HCT116 (cell line): ENCODE measurements at regions not wholly inside any gene's neighbourhood (a gene's known extent, or its start where the extent isn't known, plus 50 kb on each side); places are given as distances from the start of the nearest gene placed in this dataset.

Experiments used
- ATAC-seq: fragments of 200-7000 bp; cut with Tn5 transposase; 2 replicates; pipeline ENCODE4 v1.9.1; 2020; ENCODE audit warnings: mild to moderate bottlenecking, moderate library complexity
- BruUV-seq: library from RNA; stranded (reverse); fragments of 400-500 nt; replicated peaks from 2 replicates; lab custom pipeline; 2021; lab: Mats Ljungman, UMichigan
- CTCF ChIA-PET: fragments of 300-600 bp; sonication (Branson Sonifier 250); formaldehyde crosslinking; loops from one replicate; lab custom pipeline; 2021; ENCODE audit warnings: antibody characterized with exemption; lab: Charles Lee
- POLR2A ChIA-PET: fragments of 300-600, 350-600 bp; sonication (Branson Sonifier 250); formaldehyde crosslinking; loops from one replicate; lab custom pipeline; 2021; ENCODE audit warnings: antibody characterized with exemption; lab: Charles Lee
- RAD21 ChIA-PET, 2 experiments: fragments of 300-600 bp; sonication (Branson Sonifier 250); formaldehyde crosslinking; loops; one replicate each; lab custom pipeline; 2023; ENCODE audit warnings: low total read pairs in 2 of 2; ENCODE audit not compliant: uncharacterized antibody in 2 of 2, unreplicated experiment in 2 of 2, low non-redundant PET in 1 of 2; lab: Charles Lee
- DNase-seq: peaks from one replicate; pipeline ENCODE4 v3.0.0-alpha.2; 2010; ENCODE audit warnings: low read depth, low spot score
- H2AFZ ChIP-seq: fragments of 200-600 bp; shearing (Covaris generic), sonication (generic); 2 replicates; pipeline ENCODE4 v1.6.1; 2017; ENCODE audit warnings: low read depth, mixed run types, mixed read lengths, antibody characterized with exemption, low read length; ENCODE audit not compliant: poor library complexity, severe bottlenecking
- H3K27ac ChIP-seq: 2 replicates; pipeline ENCODE4 v1.5.1; 2012; ENCODE audit warnings: low read depth, low read length
- H3K27me3 ChIP-seq: fragments of 200-600 bp; sonication (generic); 2 replicates; pipeline ENCODE4 v1.6.1; 2016; ENCODE audit warnings: mixed run types, low read length, mixed read lengths; ENCODE audit not compliant: insufficient read depth
- H3K36me3 ChIP-seq, 2 experiments: fragments of 200-500 bp in 1 of 2; fragments of 200-600 bp in 1 of 2; sonication (Bioruptor generic) in 1 of 2; sonication (generic) in 1 of 2; 2 replicates each; pipeline versions ENCODE4 v1.5.1 to v1.6.1; 2014 to 2016; ENCODE audit warnings: low read length in 2 of 2, inconsistent platforms in 1 of 2, mixed read lengths in 1 of 2, mixed run types in 1 of 2; ENCODE audit not compliant: insufficient read depth in 2 of 2, control insufficient read depth in 1 of 2
- H3K4me1 ChIP-seq, 2 experiments: fragments of 200-600 bp in 1 of 2; sonication (generic) in 1 of 2; 2 replicates each; pipeline versions ENCODE4 v1.5.1 to v1.6.1; 2012 to 2017; ENCODE audit warnings: low read length in 2 of 2, inconsistent platforms in 1 of 2, mild to moderate bottlenecking in 1 of 2, mixed read lengths in 1 of 2, mixed run types in 1 of 2, moderate library complexity in 1 of 2; ENCODE audit not compliant: insufficient read depth in 2 of 2, control insufficient read depth in 1 of 2
- H3K4me2 ChIP-seq: fragments of 200-600 bp; sonication (generic); 2 replicates; pipeline ENCODE4 v1.6.1; 2017; ENCODE audit warnings: mixed run types, low read length, mixed read lengths
- H3K4me3 ChIP-seq, 2 experiments: fragments of 200-600 bp in 1 of 2; sonication (generic) in 1 of 2; replicated peaks in 1 of 2; 2 replicates each; pipeline ENCODE4 v1.5.1; 2011 to 2016; ENCODE audit warnings: low read length in 2 of 2, control low read depth in 1 of 2, low read depth in 1 of 2, mild to moderate bottlenecking in 1 of 2, mixed read lengths in 1 of 2, mixed run types in 1 of 2
- H3K79me2 ChIP-seq: fragments of 200-600 bp; sonication (generic); 2 replicates; pipeline ENCODE4 v1.6.1; 2017; ENCODE audit warnings: mild to moderate bottlenecking, mixed run types, low read length, moderate library complexity, mixed read lengths; ENCODE audit not compliant: insufficient read depth
- H3K9ac ChIP-seq: fragments of 200-600 bp; sonication (generic); 2 replicates; pipeline ENCODE4 v1.6.1; 2016; ENCODE audit warnings: low read length, mixed read lengths
- H3K9me2 ChIP-seq: fragments of 200-600 bp; sonication (generic), shearing (Covaris generic); 2 replicates; pipeline ENCODE4 v1.6.1; 2017; ENCODE audit warnings: mixed run types, mild to moderate bottlenecking, moderate library complexity; ENCODE audit not compliant: insufficient read depth
- H3K9me3 ChIP-seq, 2 experiments: fragments of 200-500 bp in 1 of 2; fragments of 200-600 bp in 1 of 2; sonication (Bioruptor generic) in 1 of 2; sonication (generic) in 1 of 2; 2 replicates each; pipeline ENCODE4 v1.6.1; 2014 to 2017; ENCODE audit warnings: low read length in 2 of 2, mixed read lengths in 2 of 2, inconsistent platforms in 1 of 2, low read depth in 1 of 2, mild to moderate bottlenecking in 1 of 2, mixed run types in 1 of 2, moderate library complexity in 1 of 2; ENCODE audit not compliant: control insufficient read depth in 1 of 2, insufficient read depth in 1 of 2
- H4K20me1 ChIP-seq: fragments of 200-600 bp; sonication (generic), shearing (Covaris generic); 2 replicates; pipeline ENCODE4 v1.6.1; 2017; ENCODE audit warnings: mixed run types, mild to moderate bottlenecking, moderate library complexity; ENCODE audit not compliant: insufficient read depth
- CBX3 ChIP-seq: IDR thresholded peaks from 2 replicates; pipeline ENCODE4 v1.6.1; 2012; ENCODE audit warnings: low read depth
- EGR1 ChIP-seq: IDR thresholded peaks from 2 replicates; pipeline ENCODE4 v1.6.1; 2012; ENCODE audit warnings: low read depth
- EZH2 ChIP-seq: fragments of 200-600 bp; sonication (generic); IDR thresholded peaks from 2 replicates; pipeline ENCODE4 v1.6.1; 2017; ENCODE audit warnings: antibody characterized with exemption, mixed run types
- EZH2phosphoT487 ChIP-seq: fragments of 200-600 bp; IDR thresholded peaks from 2 replicates; pipeline ENCODE4 v1.6.1; 2018; ENCODE audit warnings: antibody characterized with exemption, borderline replicate concordance
- JUND ChIP-seq: IDR thresholded peaks from 2 replicates; pipeline ENCODE4 v1.6.1; 2012
- MAX ChIP-seq: IDR thresholded peaks from 2 replicates; pipeline ENCODE4 v1.6.1; 2012
- POLR2A ChIP-seq: IDR thresholded peaks from 2 replicates; pipeline ENCODE4 v1.7.0; 2011; ENCODE audit warnings: borderline replicate concordance; ENCODE audit not compliant: insufficient read depth, insufficient read length; ENCODE audit errors: extremely low read depth
- RAD21 ChIP-seq: IDR thresholded peaks from 2 replicates; pipeline ENCODE4 v1.6.1; 2012; ENCODE audit warnings: low read depth, mild to moderate bottlenecking
- SP1 ChIP-seq: IDR thresholded peaks from 2 replicates; pipeline ENCODE4 v1.6.1; 2012; ENCODE audit warnings: low read depth
- TCF7L2 ChIP-seq: IDR thresholded peaks from 2 replicates; pipeline ENCODE4 v1.7.0; 2011; ENCODE audit warnings: borderline replicate concordance, inconsistent platforms; ENCODE audit not compliant: insufficient read depth, insufficient read length; ENCODE audit errors: extremely low read depth
- YY1 ChIP-seq: IDR thresholded peaks from 2 replicates; pipeline ENCODE4 v1.6.1; 2011; ENCODE audit warnings: low read length, low read depth, moderate library complexity, mild to moderate bottlenecking; ENCODE audit not compliant: insufficient replicate concordance; ENCODE audit errors: extremely low read depth
- ZBTB33 ChIP-seq: IDR thresholded peaks from 2 replicates; pipeline ENCODE4 v1.6.1; 2011; ENCODE audit warnings: mild to moderate bottlenecking, low read length, moderate library complexity; ENCODE audit not compliant: insufficient replicate concordance; ENCODE audit errors: extremely low read depth
- intact Hi-C: fragments of 100-400 bp; cut with micrococcal nuclease; formaldehyde crosslinking; loops from 2 replicates; pipeline ENCODE4 v1.10.0; 2022
- TF ChIP-seq, protein P1 (sequence below): IDR thresholded peaks from 2 replicates; pipeline ENCODE4 v1.6.1; 2012
- TF ChIP-seq, protein P2 (sequence below), 3 experiments: fragments of 200-600 bp in 1 of 3; sonication (generic) in 1 of 3; IDR thresholded peaks in 2 of 3; conservative IDR thresholded peaks in 1 of 3; 2 replicates each; pipeline ENCODE4 v1.5.1; 2012 to 2017; ENCODE audit warnings: low read depth in 2 of 3, low read length in 2 of 3, antibody characterized with exemption in 1 of 3, borderline replicate concordance in 1 of 3, control low read depth in 1 of 3, mild to moderate bottlenecking in 1 of 3, mixed read lengths in 1 of 3, mixed run types in 1 of 3, moderate library complexity in 1 of 3; ENCODE audit not compliant: insufficient read depth in 1 of 3

DNA sequence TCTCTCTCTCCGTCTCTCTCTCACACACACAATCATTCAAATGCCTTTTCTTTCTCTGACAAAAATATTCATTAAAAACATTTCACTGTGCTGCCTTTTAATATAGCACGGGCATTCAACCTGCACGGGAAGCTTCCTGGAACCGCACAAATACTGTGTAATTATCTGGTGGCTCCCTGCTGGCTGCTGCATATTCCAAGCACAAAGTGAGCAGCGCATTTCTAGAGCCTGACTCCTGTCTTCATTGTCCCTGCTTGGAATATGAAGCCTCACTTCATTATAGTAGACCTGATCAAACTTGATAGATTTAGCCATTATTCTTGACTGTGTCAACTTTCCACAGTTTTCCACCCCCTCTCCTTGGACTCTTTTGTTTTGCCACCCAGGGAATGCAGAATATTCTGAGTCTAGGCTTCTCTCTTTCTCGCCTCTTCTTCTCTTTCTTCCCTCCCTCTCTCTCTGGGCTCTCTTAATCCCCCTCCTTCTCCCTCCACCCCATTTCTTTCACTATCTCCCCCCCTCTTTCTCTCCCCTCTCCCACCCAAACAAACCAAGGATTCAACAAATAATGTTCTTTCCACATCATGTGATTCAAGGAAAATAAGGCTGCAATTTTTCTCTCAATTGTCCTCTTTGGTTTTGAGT is 672.1 kb upstream of the FANCL start:
- ATAC-seq, result no peak
- no peak overlapping the region for H3K4me2 ChIP-seq
- CTCF ChIA-PET, result no interaction called here

GRCh38 chr2:58911877-58912276 is 670.8 kb upstream of the FANCL start:
- no peaks in the 10 kb centered on the region for H3K27me3 ChIP-seq
- CTCF ChIA-PET, result no interaction called here
- H4K20me1 ChIP-seq, result no peaks in the 10 kb centered on the region
- no peak overlapping the region for H3K4me3 ChIP-seq
- no peaks in the 10 kb centered on the region for H3K36me3 ChIP-seq
- no TSS peak for BruUV-seq
- no peak for ATAC-seq
- DNase-seq, result no peak
- no peak overlapping the region for H2AFZ ChIP-seq
- no peaks in the 10 kb centered on the region for H3K4me1 ChIP-seq
- H3K9me3 ChIP-seq, result no peaks in the 10 kb centered on the region
- POLR2A ChIA-PET, result no interaction called here
- H3K9me2 ChIP-seq, result no peaks in the 10 kb centered on the region
- H3K4me2 ChIP-seq, result no peak overlapping the region
- H3K9ac ChIP-seq, result no peak overlapping the region
- H3K79me2 ChIP-seq, result no peaks in the 10 kb centered on the region
- no peak overlapping the region for H3K27ac ChIP-seq
- intact Hi-C loops, result no loop called here
- RAD21 ChIA-PET, result no interaction called here
- no peak for TF ChIP-seq POLR2A
- no peak for TF ChIP-seq CBX3
- no peak for TF ChIP-seq RAD21
- TF ChIP-seq MAX, result no peak
- TF ChIP-seq EZH2phosphoT487, result no peak
- TF ChIP-seq, protein P1, sequence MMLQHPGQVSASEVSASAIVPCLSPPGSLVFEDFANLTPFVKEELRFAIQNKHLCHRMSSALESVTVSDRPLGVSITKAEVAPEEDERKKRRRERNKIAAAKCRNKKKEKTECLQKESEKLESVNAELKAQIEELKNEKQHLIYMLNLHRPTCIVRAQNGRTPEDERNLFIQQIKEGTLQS, result no peak
- TF ChIP-seq ZBTB33, result no peak
- no peak for TF ChIP-seq SP1
- TF ChIP-seq TCF7L2, result no peak
- TF ChIP-seq, protein P2, sequence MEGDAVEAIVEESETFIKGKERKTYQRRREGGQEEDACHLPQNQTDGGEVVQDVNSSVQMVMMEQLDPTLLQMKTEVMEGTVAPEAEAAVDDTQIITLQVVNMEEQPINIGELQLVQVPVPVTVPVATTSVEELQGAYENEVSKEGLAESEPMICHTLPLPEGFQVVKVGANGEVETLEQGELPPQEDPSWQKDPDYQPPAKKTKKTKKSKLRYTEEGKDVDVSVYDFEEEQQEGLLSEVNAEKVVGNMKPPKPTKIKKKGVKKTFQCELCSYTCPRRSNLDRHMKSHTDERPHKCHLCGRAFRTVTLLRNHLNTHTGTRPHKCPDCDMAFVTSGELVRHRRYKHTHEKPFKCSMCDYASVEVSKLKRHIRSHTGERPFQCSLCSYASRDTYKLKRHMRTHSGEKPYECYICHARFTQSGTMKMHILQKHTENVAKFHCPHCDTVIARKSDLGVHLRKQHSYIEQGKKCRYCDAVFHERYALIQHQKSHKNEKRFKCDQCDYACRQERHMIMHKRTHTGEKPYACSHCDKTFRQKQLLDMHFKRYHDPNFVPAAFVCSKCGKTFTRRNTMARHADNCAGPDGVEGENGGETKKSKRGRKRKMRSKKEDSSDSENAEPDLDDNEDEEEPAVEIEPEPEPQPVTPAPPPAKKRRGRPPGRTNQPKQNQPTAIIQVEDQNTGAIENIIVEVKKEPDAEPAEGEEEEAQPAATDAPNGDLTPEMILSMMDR (IDR thresholded peaks at IDR 0.05 in 2 of 3, conservative IDR thresholded peaks at IDR 0.05 in 1 of 3; ENCODE audit: borderline replicate concordance in 1 of 3, insufficient read depth in 1 of 3, low read depth in 2 of 3, low read length in 2 of 3), result no peak
- TF ChIP-seq EZH2, result no peak
- TF ChIP-seq JUND, result no peak
- TF ChIP-seq YY1, result no peak
- no peak for TF ChIP-seq EGR1

More for the DNA sequence above, 672.1 kb upstream of the FANCL start:
- Histone ChIP-seq H4K20me1 (no peaks in the 10 kb centered on the region), H3K27me3 (no peaks in the 10 kb centered on the region), H3K9me2 (no peaks in the 10 kb centered on the region), H3K27ac (no peak overlapping the region), H3K4me3 (no peak overlapping the region), H3K9ac (no peak overlapping the region), H3K4me1 (no peaks in the 10 kb centered on the region), H2AFZ (no peak overlapping the region), H3K79me2 (no peaks in the 10 kb centered on the region), H3K36me3 (no peaks in the 10 kb centered on the region), H3K9me3 (no peaks in the 10 kb centered on the region)
- no TSS peak for BruUV-seq
- DNase-seq, result no peak
- ChIA-PET RAD21 (no interaction called here), POLR2A (no interaction called here)
- intact Hi-C loops, result no loop called here
- TF ChIP-seq JUND (no peak), EZH2phosphoT487 (no peak), CBX3 (no peak), YY1 (no peak)
- TF ChIP-seq, protein P1, result no peak
